ENCODE measurements at regions not wholly inside any gene's neighbourhood (a gene's known extent, or its start where the extent isn't known, plus 50 kb on each side); places are given as distances from the start of the nearest gene placed in this dataset.

GRCh38 chr6:163683105-163683622, 268.6 kb downstream of the QKI start:
- no peak overlapping the region for H2AFZ ChIP-seq (ENCODE audit: low read depth, low read length)

GRCh38 chr6:163679753-163680152, 265.2 kb downstream of the QKI start:
- H2BK12ac ChIP-seq (ENCODE audit: low read length in 2 of 2): no peak overlapping the region
- no peak overlapping the region for H3K23ac ChIP-seq (ENCODE audit: low read length in 2 of 2)
- H2BK5ac ChIP-seq (ENCODE audit: low read depth, low read length, poor library complexity, severe bottlenecking): no peak overlapping the region
- no peaks in the 10 kb centered on the region for H3K4me1 ChIP-seq (ENCODE audit: control insufficient read depth, insufficient read depth, low read depth, low read length)
- no peak overlapping the region for H2BK120ac ChIP-seq (ENCODE audit: low read depth, low read length)
- no peak overlapping the region for H3K4me3 ChIP-seq (ENCODE audit: insufficient read depth in 1 of 2, low read depth in 1 of 2, low read length in 2 of 2)
- H2BK15ac ChIP-seq (ENCODE audit: low read depth, poor library complexity, severe bottlenecking): no peak overlapping the region
- H3K4ac ChIP-seq (ENCODE audit: low read depth in 1 of 2, low read length in 2 of 2): no peak overlapping the region
- no peak overlapping the region for H3K27ac ChIP-seq (ENCODE audit: low read length, poor library complexity, severe bottlenecking)
- H3K79me1 ChIP-seq (replicated peaks; ENCODE audit: low read length, poor library complexity, severe bottlenecking): no peaks in the 10 kb centered on the region
- no peaks in the 10 kb centered on the region for H3K36me3 ChIP-seq (ENCODE audit: control insufficient read depth in 1 of 2, insufficient read depth in 2 of 2, low read depth in 1 of 2, low read length in 2 of 2)
- H3K9ac ChIP-seq (ENCODE audit: low read length): no peak overlapping the region
- H3K9me3 ChIP-seq (ENCODE audit: control insufficient read depth, low read length): peaks cover 24% of the 10 kb centered on the region
- H3K27me3 ChIP-seq (ENCODE audit: control insufficient read depth in 1 of 2, insufficient read depth in 1 of 2, low read length in 2 of 2): no peaks in the 10 kb centered on the region
- H4K91ac ChIP-seq (ENCODE audit: low read length): no peak overlapping the region
- H3K14ac ChIP-seq (ENCODE audit: low read length in 2 of 2): no peak overlapping the region
- H4K8ac ChIP-seq (ENCODE audit: low read length): no peak overlapping the region
- DNase-seq: no peak
- H3K4me2 ChIP-seq (ENCODE audit: low read length, poor library complexity, severe bottlenecking): no peak overlapping the region
- H3K18ac ChIP-seq (ENCODE audit: low read depth in 1 of 2, low read length in 2 of 2): no peak overlapping the region
- no peak overlapping the region for H2AFZ ChIP-seq (ENCODE audit: low read depth, low read length)
- WGBS: 65% methylated on average over 5 of the region's 5 CpGs
- H2AK5ac ChIP-seq (ENCODE audit: low read length, severe bottlenecking): no peak overlapping the region

More at GRCh38 chr6:163683105-163683622, 268.6 kb downstream of the QKI start:
- WGBS: 89% methylated on average over 1 of the region's 1 CpG
- no peak overlapping the region for H2BK15ac ChIP-seq (ENCODE audit: low read depth, poor library complexity, severe bottlenecking)
- peaks cover 29% of the 10 kb centered on the region for H3K9me3 ChIP-seq (ENCODE audit: control insufficient read depth, low read length)
- H2BK5ac ChIP-seq (ENCODE audit: low read depth, low read length, poor library complexity, severe bottlenecking): no peak overlapping the region
- no peak overlapping the region for H3K27ac ChIP-seq (ENCODE audit: low read length, poor library complexity, severe bottlenecking)
- H2BK120ac ChIP-seq (ENCODE audit: low read depth, low read length): no peak overlapping the region
- no peak for DNase-seq
- H2AK5ac ChIP-seq (ENCODE audit: low read length, severe bottlenecking): no peak overlapping the region
- H3K4me1 ChIP-seq (ENCODE audit: control insufficient read depth, insufficient read depth, low read depth, low read length): no peaks in the 10 kb centered on the region
- no peaks in the 10 kb centered on the region for H3K36me3 ChIP-seq (ENCODE audit: control insufficient read depth in 1 of 2, insufficient read depth in 2 of 2, low read depth in 1 of 2, low read length in 2 of 2)
- no peak overlapping the region for H3K18ac ChIP-seq (ENCODE audit: low read depth in 1 of 2, low read length in 2 of 2)
- no peak overlapping the region for H4K91ac ChIP-seq (ENCODE audit: low read length)
- no peak overlapping the region for H2BK12ac ChIP-seq (ENCODE audit: low read length in 2 of 2)
- H3K4me2 ChIP-seq (ENCODE audit: low read length, poor library complexity, severe bottlenecking): no peak overlapping the region
- no peak overlapping the region for H4K8ac ChIP-seq (ENCODE audit: low read length)
- no peak overlapping the region for H3K9ac ChIP-seq (ENCODE audit: low read length)
- H3K4me3 ChIP-seq (ENCODE audit: insufficient read depth in 1 of 2, low read depth in 1 of 2, low read length in 2 of 2): no peak overlapping the region
- H3K14ac ChIP-seq (ENCODE audit: low read length in 2 of 2): no peak overlapping the region
- H3K23ac ChIP-seq (ENCODE audit: low read length in 2 of 2): no peak overlapping the region
- H3K4ac ChIP-seq (ENCODE audit: low read depth in 1 of 2, low read length in 2 of 2): no peak overlapping the region
- no peaks in the 10 kb centered on the region for H3K79me1 ChIP-seq (replicated peaks; ENCODE audit: low read length, poor library complexity, severe bottlenecking)
- H3K27me3 ChIP-seq (ENCODE audit: control insufficient read depth in 1 of 2, insufficient read depth in 1 of 2, low read length in 2 of 2): no peaks in the 10 kb centered on the region

- H4K8ac ChIP-seq (ENCODE audit: low read length): no peak overlapping the region
- H2BK15ac ChIP-seq (ENCODE audit: low read depth, poor library complexity, severe bottlenecking): no peak overlapping the region
- H3K36me3 ChIP-seq (ENCODE audit: control insufficient read depth in 1 of 2, insufficient read depth in 2 of 2, low read depth in 1 of 2, low read length in 2 of 2): no peaks in the 10 kb centered on the region
- no peak overlapping the region for H4K91ac ChIP-seq (ENCODE audit: low read length)
- no peak overlapping the region for H3K23ac ChIP-seq (ENCODE audit: low read length in 2 of 2)
- DNase-seq: no peak
- H2AK5ac ChIP-seq (ENCODE audit: low read length, severe bottlenecking): no peak overlapping the region
- no peaks in the 10 kb centered on the region for H3K4me1 ChIP-seq (ENCODE audit: control insufficient read depth, insufficient read depth, low read depth, low read length)
- H3K18ac ChIP-seq (ENCODE audit: low read depth in 1 of 2, low read length in 2 of 2): no peak overlapping the region
- H3K14ac ChIP-seq (ENCODE audit: low read length in 2 of 2): no peak overlapping the region
- no peak overlapping the region for H2BK120ac ChIP-seq (ENCODE audit: low read depth, low read length)
- no peak overlapping the region for H2BK5ac ChIP-seq (ENCODE audit: low read depth, low read length, poor library complexity, severe bottlenecking)
- no peaks in the 10 kb centered on the region for H3K27me3 ChIP-seq (ENCODE audit: control insufficient read depth in 1 of 2, insufficient read depth in 1 of 2, low read length in 2 of 2)
- H3K4me3 ChIP-seq (ENCODE audit: insufficient read depth in 1 of 2, low read depth in 1 of 2, low read length in 2 of 2): no peak overlapping the region
- no peaks in the 10 kb centered on the region for H3K79me1 ChIP-seq (replicated peaks; ENCODE audit: low read length, poor library complexity, severe bottlenecking)
- no peak overlapping the region for H2BK12ac ChIP-seq (ENCODE audit: low read length in 2 of 2)
- no peak overlapping the region for H3K4ac ChIP-seq (ENCODE audit: low read depth in 1 of 2, low read length in 2 of 2)
- WGBS: 89% methylated on average over 3 of the region's 3 CpGs
- no peak overlapping the region for H3K4me2 ChIP-seq (ENCODE audit: low read length, poor library complexity, severe bottlenecking)
- H3K9ac ChIP-seq (ENCODE audit: low read length): no peak overlapping the region
- H3K27ac ChIP-seq (ENCODE audit: low read length, poor library complexity, severe bottlenecking): no peak overlapping the region
- H2AFZ ChIP-seq (ENCODE audit: low read depth, low read length): no peak overlapping the region
- peaks cover 20% of the 10 kb centered on the region for H3K9me3 ChIP-seq (ENCODE audit: control insufficient read depth, low read length)
Observed at GRCh38 chr6:163679012-163679660, 264.6 kb downstream of the QKI start.

GRCh38 chr6:163675611-163676010, 261.1 kb downstream of the QKI start:
- no peak overlapping the region for H2BK120ac ChIP-seq (ENCODE audit: low read depth, low read length)
- H3K79me1 ChIP-seq (replicated peaks; ENCODE audit: low read length, poor library complexity, severe bottlenecking): no peaks in the 10 kb centered on the region
- H3K4me3 ChIP-seq (ENCODE audit: insufficient read depth in 1 of 2, low read depth in 1 of 2, low read length in 2 of 2): no peak overlapping the region
- no peak overlapping the region for H3K4me2 ChIP-seq (ENCODE audit: low read length, poor library complexity, severe bottlenecking)
- H2BK12ac ChIP-seq (ENCODE audit: low read length in 2 of 2): no peak overlapping the region
- no peak overlapping the region for H3K18ac ChIP-seq (ENCODE audit: low read depth in 1 of 2, low read length in 2 of 2)
- no peak overlapping the region for H4K8ac ChIP-seq (ENCODE audit: low read length)
- H3K23ac ChIP-seq (ENCODE audit: low read length in 2 of 2): no peak overlapping the region
- H3K9me3 ChIP-seq (ENCODE audit: control insufficient read depth, low read length): no peaks in the 10 kb centered on the region
- H3K9ac ChIP-seq (ENCODE audit: low read length): no peak overlapping the region
- DNase-seq: no peak
- H3K14ac ChIP-seq (ENCODE audit: low read length in 2 of 2): no peak overlapping the region
- H2AK5ac ChIP-seq (ENCODE audit: low read length, severe bottlenecking): no peak overlapping the region
- H3K36me3 ChIP-seq (ENCODE audit: control insufficient read depth in 1 of 2, insufficient read depth in 2 of 2, low read depth in 1 of 2, low read length in 2 of 2): no peaks in the 10 kb centered on the region
- no peak overlapping the region for H2AFZ ChIP-seq (ENCODE audit: low read depth, low read length)
- no peak overlapping the region for H2BK5ac ChIP-seq (ENCODE audit: low read depth, low read length, poor library complexity, severe bottlenecking)
- no peaks in the 10 kb centered on the region for H3K4me1 ChIP-seq (ENCODE audit: control insufficient read depth, insufficient read depth, low read depth, low read length)
- no peak overlapping the region for H2BK15ac ChIP-seq (ENCODE audit: low read depth, poor library complexity, severe bottlenecking)
- no peak overlapping the region for H3K4ac ChIP-seq (ENCODE audit: low read depth in 1 of 2, low read length in 2 of 2)
- H3K27ac ChIP-seq (ENCODE audit: low read length, poor library complexity, severe bottlenecking): no peak overlapping the region
- no peak overlapping the region for H4K91ac ChIP-seq (ENCODE audit: low read length)
- no peaks in the 10 kb centered on the region for H3K27me3 ChIP-seq (ENCODE audit: control insufficient read depth in 1 of 2, insufficient read depth in 1 of 2, low read length in 2 of 2)
